KMS-11 (cell line): ENCODE measurements at regions not wholly inside any gene's neighbourhood (a gene's known extent, or its start where the extent isn't known, plus 50 kb on each side); places are given as distances from the start of the nearest gene placed in this dataset.

Source experiments
- H2AFZ ChIP-seq: fragments of 200-600 bp; sonication (generic); 2 replicates; pipeline ENCODE4 v1.6.1; 2016; ENCODE audit warnings: antibody characterized with exemption, mixed run types, low read depth
- H3K27ac ChIP-seq: fragments of 200-600 bp; sonication (generic); 2 replicates; pipeline ENCODE4 v1.6.1; 2016; ENCODE audit warnings: mild to moderate bottlenecking, mixed run types
- H3K27me3 ChIP-seq: fragments of 200-600 bp; sonication (generic); 2 replicates; pipeline ENCODE4 v1.6.1; 2017; ENCODE audit warnings: mild to moderate bottlenecking, low read depth, mixed run types, moderate library complexity; ENCODE audit not compliant: insufficient read depth
- H3K36me3 ChIP-seq: fragments of 200-600 bp; sonication (generic); 2 replicates; pipeline ENCODE4 v1.6.1; 2017; ENCODE audit warnings: mild to moderate bottlenecking, mixed run types; ENCODE audit not compliant: insufficient read depth
- H3K4me1 ChIP-seq: fragments of 200-600 bp; sonication (generic); 2 replicates; pipeline ENCODE4 v1.6.1; 2016; ENCODE audit warnings: mild to moderate bottlenecking, low read depth, mixed run types; ENCODE audit not compliant: poor library complexity, severe bottlenecking
- H3K4me2 ChIP-seq: fragments of 200-600 bp; sonication (generic); 2 replicates; pipeline ENCODE4 v1.7.0; 2016; ENCODE audit warnings: mild to moderate bottlenecking, mixed run types
- H3K4me3 ChIP-seq: fragments of 200-600 bp; sonication (generic); IDR thresholded peaks from 2 replicates; pipeline ENCODE4 v1.6.1; 2017; ENCODE audit warnings: low read depth, low read length, mixed read lengths; ENCODE audit not compliant: insufficient read depth
- H3K79me2 ChIP-seq: fragments of 200-600 bp; sonication (generic); 2 replicates; pipeline ENCODE4 v1.6.1; 2016; ENCODE audit warnings: low read depth, mixed run types; ENCODE audit not compliant: insufficient read depth
- H3K9ac ChIP-seq: fragments of 200-600 bp; sonication (generic); 2 replicates; pipeline ENCODE4 v1.6.1; 2016; ENCODE audit warnings: mild to moderate bottlenecking, mixed run types
- H4K20me1 ChIP-seq: fragments of 200-600 bp; sonication (generic); 2 replicates; pipeline ENCODE4 v1.6.1; 2016; ENCODE audit warnings: mild to moderate bottlenecking, mixed run types; ENCODE audit not compliant: insufficient read depth
- TF ChIP-seq, protein P1 (sequence below): fragments of 200-600 bp; sonication (generic); conservative IDR thresholded peaks from 2 replicates; pipeline ENCODE4 v1.6.1; 2017; ENCODE audit warnings: low read depth, mild to moderate bottlenecking, antibody characterized with exemption, low read length, moderate library complexity, mixed read lengths

DNA sequence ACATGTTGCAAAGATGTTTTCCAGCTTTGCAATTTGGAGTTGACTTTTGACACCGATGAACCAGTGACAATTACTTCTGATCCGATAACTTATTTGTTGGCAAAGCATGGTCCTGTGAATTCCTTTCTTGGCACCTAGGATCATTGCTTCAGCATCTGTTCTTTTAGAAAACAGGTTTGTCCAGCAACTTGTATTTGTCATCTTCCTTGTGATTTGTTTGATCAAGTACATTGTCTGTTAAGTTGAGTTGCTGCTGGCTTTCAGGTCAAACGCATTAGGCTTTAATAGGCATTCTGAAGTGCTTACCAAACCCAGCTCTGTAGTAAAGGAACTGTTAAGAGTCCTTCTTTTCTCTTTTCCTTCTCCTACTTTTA lies 192.4 kb upstream of the ZNF217 start:
- H3K79me2 ChIP-seq = no peaks in the 10 kb centered on the region
- no peaks in the 10 kb centered on the region for H3K27me3 ChIP-seq
- no peak overlapping the region for H2AFZ ChIP-seq
- no peak overlapping the region for H3K4me2 ChIP-seq
- H3K4me1 ChIP-seq = no peaks in the 10 kb centered on the region
- H3K9ac ChIP-seq = no peak overlapping the region
- no peaks in the 10 kb centered on the region for H3K36me3 ChIP-seq
- H3K27ac ChIP-seq = no peak overlapping the region
- TF ChIP-seq, protein P1, sequence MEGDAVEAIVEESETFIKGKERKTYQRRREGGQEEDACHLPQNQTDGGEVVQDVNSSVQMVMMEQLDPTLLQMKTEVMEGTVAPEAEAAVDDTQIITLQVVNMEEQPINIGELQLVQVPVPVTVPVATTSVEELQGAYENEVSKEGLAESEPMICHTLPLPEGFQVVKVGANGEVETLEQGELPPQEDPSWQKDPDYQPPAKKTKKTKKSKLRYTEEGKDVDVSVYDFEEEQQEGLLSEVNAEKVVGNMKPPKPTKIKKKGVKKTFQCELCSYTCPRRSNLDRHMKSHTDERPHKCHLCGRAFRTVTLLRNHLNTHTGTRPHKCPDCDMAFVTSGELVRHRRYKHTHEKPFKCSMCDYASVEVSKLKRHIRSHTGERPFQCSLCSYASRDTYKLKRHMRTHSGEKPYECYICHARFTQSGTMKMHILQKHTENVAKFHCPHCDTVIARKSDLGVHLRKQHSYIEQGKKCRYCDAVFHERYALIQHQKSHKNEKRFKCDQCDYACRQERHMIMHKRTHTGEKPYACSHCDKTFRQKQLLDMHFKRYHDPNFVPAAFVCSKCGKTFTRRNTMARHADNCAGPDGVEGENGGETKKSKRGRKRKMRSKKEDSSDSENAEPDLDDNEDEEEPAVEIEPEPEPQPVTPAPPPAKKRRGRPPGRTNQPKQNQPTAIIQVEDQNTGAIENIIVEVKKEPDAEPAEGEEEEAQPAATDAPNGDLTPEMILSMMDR = no peak
- no peak overlapping the region for H3K4me3 ChIP-seq
- no peaks in the 10 kb centered on the region for H4K20me1 ChIP-seq

DNA sequence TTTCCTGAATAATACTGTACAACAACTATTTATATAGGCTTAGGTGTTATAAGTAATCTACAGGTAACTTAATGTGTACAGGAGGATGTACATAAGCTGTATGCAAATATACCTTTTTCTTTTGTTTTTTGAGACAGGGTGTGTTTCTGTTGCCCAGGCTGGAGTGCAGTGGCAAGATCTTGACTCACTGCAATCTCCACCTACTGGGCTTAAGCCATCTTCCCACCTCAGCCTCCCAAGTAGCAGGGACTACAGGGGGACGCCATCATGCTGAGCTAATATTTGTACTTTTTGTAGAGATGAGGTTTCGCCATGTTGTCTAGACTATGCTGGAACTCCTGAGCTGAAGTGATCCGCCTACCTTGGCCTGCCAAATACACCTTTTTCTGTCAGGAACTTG lies 191.7 kb upstream of the ZNF217 start:
- no peaks in the 10 kb centered on the region for H3K79me2 ChIP-seq
- no peak overlapping the region for H2AFZ ChIP-seq
- no peaks in the 10 kb centered on the region for H3K36me3 ChIP-seq
- H3K27ac ChIP-seq = no peak overlapping the region
- no peak overlapping the region for H3K4me2 ChIP-seq
- no peaks in the 10 kb centered on the region for H3K4me1 ChIP-seq
- TF ChIP-seq, protein P1 = no peak
- no peaks in the 10 kb centered on the region for H4K20me1 ChIP-seq
- no peak overlapping the region for H3K9ac ChIP-seq
- no peaks in the 10 kb centered on the region for H3K27me3 ChIP-seq
- H3K4me3 ChIP-seq = no peak overlapping the region

DNA sequence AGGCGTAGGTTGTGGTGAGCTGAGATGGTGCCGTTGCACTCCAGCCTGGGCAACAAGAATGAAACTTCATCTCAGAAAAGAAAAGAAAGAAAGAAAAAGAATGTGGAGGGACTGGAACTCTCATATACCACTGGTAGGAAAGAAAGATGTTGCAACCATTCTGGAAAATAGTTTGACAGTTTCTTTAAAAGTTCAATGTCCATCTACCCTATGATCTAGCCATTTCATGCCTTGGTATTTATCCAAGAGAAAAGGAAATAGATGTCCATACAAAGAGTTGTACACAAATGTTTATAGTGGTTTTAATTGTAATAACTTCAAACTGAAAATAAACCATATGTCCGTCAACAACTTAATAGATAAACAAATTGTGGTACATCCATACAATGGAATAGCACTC lies 190.1 kb upstream of the ZNF217 start:
- no peaks in the 10 kb centered on the region for H4K20me1 ChIP-seq
- H3K4me3 ChIP-seq = no peak overlapping the region
- H3K27me3 ChIP-seq = no peaks in the 10 kb centered on the region
- no peaks in the 10 kb centered on the region for H3K4me1 ChIP-seq
- TF ChIP-seq, protein P1 = no peak
- no peak overlapping the region for H2AFZ ChIP-seq
- no peaks in the 10 kb centered on the region for H3K36me3 ChIP-seq
- H3K27ac ChIP-seq = no peak overlapping the region
- H3K4me2 ChIP-seq = no peak overlapping the region
- H3K9ac ChIP-seq = no peak overlapping the region
- H3K79me2 ChIP-seq = no peaks in the 10 kb centered on the region

DNA sequence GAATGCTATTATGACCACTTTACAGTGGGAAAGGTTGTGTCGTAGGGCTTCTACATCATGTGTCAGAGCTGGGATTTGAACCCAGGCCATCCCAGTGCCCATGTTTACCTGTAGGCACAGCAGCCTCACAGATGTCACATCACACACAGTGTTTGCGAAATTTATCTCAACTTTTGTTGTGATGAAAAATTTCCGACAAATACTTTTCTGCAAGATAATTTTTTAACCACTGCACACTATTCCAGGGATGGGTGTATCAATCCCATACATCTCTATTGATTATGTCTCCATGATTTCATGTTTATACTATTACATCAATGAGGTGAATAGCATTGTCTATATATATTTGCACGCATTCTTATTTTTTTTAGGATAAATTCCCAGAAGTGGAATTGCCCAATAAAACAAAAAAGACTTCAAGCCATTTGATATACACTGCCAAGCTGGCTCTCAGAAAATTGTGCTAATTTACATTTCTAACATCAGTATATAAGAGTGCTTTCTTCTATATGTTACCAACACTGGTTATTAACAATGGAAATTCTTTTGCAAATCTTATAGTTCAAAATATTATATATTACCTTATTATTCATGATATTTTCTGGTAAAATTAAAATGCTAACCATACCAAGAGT lies 189.1 kb upstream of the ZNF217 start:
- no peaks in the 10 kb centered on the region for H3K36me3 ChIP-seq
- H3K27me3 ChIP-seq = no peaks in the 10 kb centered on the region
- no peak overlapping the region for H3K9ac ChIP-seq
- no peak overlapping the region for H3K27ac ChIP-seq
- no peak overlapping the region for H3K4me3 ChIP-seq
- H3K4me2 ChIP-seq = no peak overlapping the region
- TF ChIP-seq, protein P1 = no peak
- no peaks in the 10 kb centered on the region for H4K20me1 ChIP-seq
- no peaks in the 10 kb centered on the region for H3K79me2 ChIP-seq
- H2AFZ ChIP-seq = no peak overlapping the region
- H3K4me1 ChIP-seq = no peaks in the 10 kb centered on the region
